Caco-2 (cell line): ENCODE measurements at regions not wholly inside any gene's neighbourhood (a gene's known extent, or its start where the extent isn't known, plus 50 kb on each side); places are given as distances from the start of the nearest gene placed in this dataset.

ENCODE experiments used
- BruUV-seq: library from RNA; stranded (reverse); fragments of 400-500 nt; replicated peaks from 2 replicates; lab custom pipeline; 2021; lab: Mats Ljungman, UMichigan
- CTCF ChIA-PET: fragments of 300-600 bp; sonication (Branson Sonifier 250); formaldehyde crosslinking; loops from one replicate; lab custom pipeline; 2022; ENCODE audit warnings: antibody characterized with exemption; lab: Charles Lee
- POLR2A ChIA-PET: fragments of 300-600 bp; sonication (Branson Sonifier 250); formaldehyde crosslinking; loops from one replicate; lab custom pipeline; 2022; ENCODE audit warnings: antibody characterized with exemption; lab: Charles Lee
- DNase-seq, 2 experiments: peaks; one replicate each; pipeline versions ENCODE4 v3.0.0 to v3.0.0-alpha.2; 2020 to 2022
- H3K27me3 ChIP-seq: replicated peaks from 2 replicates; pipeline ENCODE4 v1.6.0; 2011; ENCODE audit warnings: low read length; ENCODE audit not compliant: control insufficient read depth, insufficient read depth
- H3K36me3 ChIP-seq: 2 replicates; pipeline ENCODE4 v1.5.1; 2011; ENCODE audit warnings: low read length; ENCODE audit not compliant: control insufficient read depth, insufficient read depth
- H3K4me1 ChIP-seq: fragments of 250-450 bp; sonication (Bioruptor Pico); 2 replicates; pipeline ENCODE4 v1.5.1; 2020; ENCODE audit warnings: mild to moderate bottlenecking
- H3K4me3 ChIP-seq: 2 replicates; pipeline ENCODE4 v1.5.1; 2011; ENCODE audit warnings: low read depth, mild to moderate bottlenecking, control low read depth, low read length
- H3K9me3 ChIP-seq: fragments of 250-450 bp; sonication (Bioruptor Pico); 2 replicates; pipeline ENCODE4 v1.5.1; 2020; ENCODE audit warnings: mild to moderate bottlenecking, moderate library complexity
- H3K27ac Mint-ChIP-seq: one replicate; pipeline ENCODE4 v1.8.0; 2022; ENCODE audit warnings: mixed read lengths; ENCODE audit not compliant: unreplicated experiment
- H3K27me3 Mint-ChIP-seq: one replicate; pipeline ENCODE4 v1.8.0; 2022; ENCODE audit warnings: mixed read lengths; ENCODE audit not compliant: insufficient read depth, unreplicated experiment
- H3K36me3 Mint-ChIP-seq: one replicate; pipeline ENCODE4 v1.8.0; 2022; ENCODE audit warnings: mild to moderate bottlenecking, mixed read lengths; ENCODE audit not compliant: insufficient read depth, unreplicated experiment
- H3K4me1 Mint-ChIP-seq: one replicate; pipeline ENCODE4 v1.8.0; 2022; ENCODE audit warnings: low read depth, mixed read lengths; ENCODE audit not compliant: unreplicated experiment
- H3K4me3 Mint-ChIP-seq: one replicate; pipeline ENCODE4 v1.8.0; 2022; ENCODE audit warnings: mild to moderate bottlenecking, moderate library complexity, mixed read lengths; ENCODE audit not compliant: unreplicated experiment
- H3K9me3 Mint-ChIP-seq: one replicate; pipeline ENCODE4 v1.8.0; 2022; ENCODE audit warnings: mixed read lengths; ENCODE audit not compliant: unreplicated experiment
- intact Hi-C: fragments of 100-400 bp; cut with micrococcal nuclease; formaldehyde crosslinking; loops from one replicate; pipeline ENCODE4 v1.10.0; 2022; ENCODE audit not compliant: unreplicated experiment
- TF ChIP-seq, protein P1 (sequence below), 2 experiments: fragments of 200-600 bp in 1 of 2; IDR thresholded peaks; 1 replicate in 1 of 2; 2 replicates in 1 of 2; pipeline versions ENCODE4 v1.5.1 to v1.8.0; 2011 to 2022; ENCODE audit warnings: antibody characterized with exemption in 1 of 2, control low read depth in 1 of 2, inconsistent platforms in 1 of 2, low read depth in 1 of 2, low read length in 1 of 2, mild to moderate bottlenecking in 1 of 2, moderate library complexity in 1 of 2; ENCODE audit not compliant: insufficient read depth in 1 of 2, severe bottlenecking in 1 of 2, unreplicated experiment in 1 of 2

DNA sequence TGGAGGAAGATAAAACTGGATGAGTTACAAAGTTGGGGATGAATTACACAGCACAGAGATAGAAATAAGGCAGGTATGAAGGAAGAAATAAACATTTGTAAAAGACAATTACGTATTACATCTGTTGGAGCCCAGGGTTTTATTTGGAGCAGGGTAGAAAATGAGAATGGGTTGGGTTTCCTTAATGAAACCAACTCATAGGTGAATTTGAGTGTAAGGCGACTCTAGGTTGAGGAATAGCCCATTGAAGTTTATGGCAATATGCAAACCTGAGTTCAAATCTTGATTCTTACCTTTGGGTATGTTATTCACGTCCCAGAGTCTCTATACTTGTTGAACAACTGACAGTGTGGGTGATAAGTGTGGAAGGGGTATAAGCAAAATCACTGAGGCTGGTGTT is 422.3 kb upstream of the WWC1 start:
- no peak overlapping the region for H3K4me3 ChIP-seq
- Mint-ChIP-seq H3K27me3 (peaks cover 9% of the 10 kb centered on the region), H3K4me1 (no peaks in the 10 kb centered on the region), H3K9me3 (no peaks in the 10 kb centered on the region), H3K27ac (no peak overlapping the region), H3K4me3 (no peak overlapping the region), H3K36me3 (no peaks in the 10 kb centered on the region)
- no TSS peak for BruUV-seq
- TF ChIP-seq, protein P1, sequence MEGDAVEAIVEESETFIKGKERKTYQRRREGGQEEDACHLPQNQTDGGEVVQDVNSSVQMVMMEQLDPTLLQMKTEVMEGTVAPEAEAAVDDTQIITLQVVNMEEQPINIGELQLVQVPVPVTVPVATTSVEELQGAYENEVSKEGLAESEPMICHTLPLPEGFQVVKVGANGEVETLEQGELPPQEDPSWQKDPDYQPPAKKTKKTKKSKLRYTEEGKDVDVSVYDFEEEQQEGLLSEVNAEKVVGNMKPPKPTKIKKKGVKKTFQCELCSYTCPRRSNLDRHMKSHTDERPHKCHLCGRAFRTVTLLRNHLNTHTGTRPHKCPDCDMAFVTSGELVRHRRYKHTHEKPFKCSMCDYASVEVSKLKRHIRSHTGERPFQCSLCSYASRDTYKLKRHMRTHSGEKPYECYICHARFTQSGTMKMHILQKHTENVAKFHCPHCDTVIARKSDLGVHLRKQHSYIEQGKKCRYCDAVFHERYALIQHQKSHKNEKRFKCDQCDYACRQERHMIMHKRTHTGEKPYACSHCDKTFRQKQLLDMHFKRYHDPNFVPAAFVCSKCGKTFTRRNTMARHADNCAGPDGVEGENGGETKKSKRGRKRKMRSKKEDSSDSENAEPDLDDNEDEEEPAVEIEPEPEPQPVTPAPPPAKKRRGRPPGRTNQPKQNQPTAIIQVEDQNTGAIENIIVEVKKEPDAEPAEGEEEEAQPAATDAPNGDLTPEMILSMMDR (IDR thresholded peaks at IDR 0.05; ENCODE audit: insufficient read depth in 1 of 2, low read depth in 1 of 2, low read length in 1 of 2, severe bottlenecking in 1 of 2, unreplicated experiment in 1 of 2) = no peak
- no peaks in the 10 kb centered on the region for H3K36me3 ChIP-seq
- H3K4me1 ChIP-seq = no peaks in the 10 kb centered on the region
- H3K27me3 ChIP-seq = no peaks in the 10 kb centered on the region
- intact Hi-C loops = no loop called here
- no peaks in the 10 kb centered on the region for H3K9me3 ChIP-seq
- POLR2A ChIA-PET = no interaction called here
- DNase-seq = no peak
- CTCF ChIA-PET = no interaction called here

DNA sequence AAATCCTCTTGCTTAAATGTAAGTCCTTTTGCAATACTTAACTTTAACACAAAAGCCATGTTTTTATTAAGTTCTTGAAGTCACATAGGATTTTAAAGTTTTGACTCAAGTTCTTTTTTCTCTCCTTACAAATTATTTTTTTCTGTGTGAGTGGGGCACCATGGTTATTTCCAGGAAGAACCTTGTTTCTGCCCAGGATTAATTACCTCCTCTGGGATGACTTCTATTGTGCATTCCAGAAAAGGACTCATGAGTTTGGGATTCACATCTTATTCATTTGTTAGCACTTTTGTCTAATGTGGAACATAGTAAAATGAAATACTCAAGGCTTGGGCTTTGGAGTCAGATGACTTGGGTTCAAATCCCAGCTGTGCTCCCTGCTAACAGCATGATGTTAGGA is 421.4 kb upstream of the WWC1 start:
- H3K9me3 ChIP-seq = no peaks in the 10 kb centered on the region
- no TSS peak for BruUV-seq
- intact Hi-C loops = no loop called here
- no peak overlapping the region for H3K27ac Mint-ChIP-seq
- H3K27me3 ChIP-seq = no peaks in the 10 kb centered on the region
- H3K4me3 ChIP-seq = no peak overlapping the region
- no peaks in the 10 kb centered on the region for H3K4me1 ChIP-seq
- ChIA-PET POLR2A (no interaction called here), CTCF (no interaction called here)
- H3K4me3 Mint-ChIP-seq = no peak overlapping the region
- TF ChIP-seq, protein P1 (IDR thresholded peaks at IDR 0.05; ENCODE audit: insufficient read depth in 1 of 2, low read depth in 1 of 2, low read length in 1 of 2, severe bottlenecking in 1 of 2, unreplicated experiment in 1 of 2) = no peak
- no peaks in the 10 kb centered on the region for H3K36me3 ChIP-seq
- H3K27me3 Mint-ChIP-seq = peaks cover 9% of the 10 kb centered on the region
- H3K36me3 Mint-ChIP-seq = no peaks in the 10 kb centered on the region
- peaks cover 6% of the 10 kb centered on the region for H3K9me3 Mint-ChIP-seq
- no peaks in the 10 kb centered on the region for H3K4me1 Mint-ChIP-seq
- no peak for DNase-seq

DNA sequence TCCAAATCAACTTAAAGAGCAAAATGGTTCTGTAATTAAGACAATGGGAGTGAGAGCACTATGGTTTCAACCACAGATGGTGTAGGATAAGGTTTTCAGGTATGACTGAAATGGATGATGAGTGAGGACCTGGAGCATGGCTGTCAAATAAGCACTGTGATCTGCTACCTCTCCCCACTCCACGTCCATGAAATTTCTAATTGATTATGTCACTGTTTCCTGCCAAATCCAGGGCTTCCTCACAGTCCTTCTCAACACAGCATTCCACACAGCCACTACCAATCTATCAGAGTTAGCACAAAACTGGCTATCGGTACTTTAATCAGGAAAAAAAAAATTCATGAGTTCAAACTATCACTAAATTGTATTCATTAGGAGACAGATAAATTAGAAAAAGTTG is 420.4 kb upstream of the WWC1 start:
- POLR2A ChIA-PET = no interaction called here
- TF ChIP-seq, protein P1 (IDR thresholded peaks at IDR 0.05; ENCODE audit: insufficient read depth in 1 of 2, low read depth in 1 of 2, low read length in 1 of 2, severe bottlenecking in 1 of 2, unreplicated experiment in 1 of 2) = no peak
- H3K27me3 Mint-ChIP-seq = peaks cover 9% of the 10 kb centered on the region

More for the DNA sequence above, 420.4 kb upstream of the WWC1 start:
- CTCF ChIA-PET = no interaction called here
- Mint-ChIP-seq H3K9me3 (peaks cover 6% of the 10 kb centered on the region), H3K36me3 (no peaks in the 10 kb centered on the region), H3K4me1 (no peaks in the 10 kb centered on the region), H3K27ac (no peak overlapping the region), H3K4me3 (no peak overlapping the region)
- no peak for DNase-seq
- H3K4me1 ChIP-seq = no peaks in the 10 kb centered on the region
- H3K9me3 ChIP-seq = no peaks in the 10 kb centered on the region
- BruUV-seq = no TSS peak
- H3K27me3 ChIP-seq = no peaks in the 10 kb centered on the region
- intact Hi-C loops = no loop called here
- H3K36me3 ChIP-seq = no peaks in the 10 kb centered on the region
- no peak overlapping the region for H3K4me3 ChIP-seq
